ENCODE measurements at regions not wholly inside any gene's neighbourhood (a gene's known extent, or its start where the extent isn't known, plus 50 kb on each side); places are given as distances from the start of the nearest gene placed in this dataset.

DNA sequence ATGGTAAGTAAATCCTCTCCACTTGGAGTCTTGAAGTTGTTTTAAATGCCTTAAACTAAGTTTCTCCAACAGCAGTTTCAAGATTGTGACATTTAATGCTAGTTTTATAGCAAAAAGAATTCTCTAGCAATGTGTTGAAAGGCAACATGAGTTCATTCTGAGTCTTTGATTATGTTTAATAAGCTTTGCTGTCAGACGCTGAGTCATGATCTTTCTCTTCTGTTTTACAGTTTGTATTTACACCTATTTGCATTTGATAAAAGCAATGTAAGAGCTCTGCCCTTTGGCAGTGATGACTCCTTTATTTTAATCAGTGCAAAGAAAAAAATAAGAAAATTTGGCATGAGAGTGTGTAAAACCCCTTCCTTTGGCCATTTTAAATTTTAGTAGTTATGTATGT, 497.7 kb downstream of the STK39 start:
- Histone ChIP-seq H3K27ac (ENCODE audit: low read depth in 1 of 2, low read length in 2 of 2) (no peak overlapping the region), H3K79me2 (ENCODE audit: insufficient read depth, low read length) (no peaks in the 10 kb centered on the region), H3K4me3 (replicated peaks in 1 of 3; ENCODE audit: low read depth in 2 of 3, low read length in 3 of 3) (no peak overlapping the region), H3K9me3 (replicated peaks in 1 of 2; ENCODE audit: control insufficient read depth in 1 of 2, insufficient read depth in 1 of 2, low read length in 2 of 2) (no peaks in the 10 kb centered on the region), H3K27me3 (ENCODE audit: control insufficient read depth in 2 of 2, insufficient read depth in 2 of 2, low read length in 2 of 2) (no peaks in the 10 kb centered on the region), H3K9ac (ENCODE audit: insufficient read depth, low read length, poor library complexity, severe bottlenecking) (no peak overlapping the region), H4K20me1 (ENCODE audit: insufficient read depth, low read length) (no peaks in the 10 kb centered on the region), H2AFZ (ENCODE audit: insufficient read depth, low read depth, low read length, poor library complexity, severe bottlenecking) (no peak overlapping the region), H3K4me2 (replicated peaks; ENCODE audit: extremely low read depth, low read length, poor library complexity, severe bottlenecking) (no peak overlapping the region), H3K36me3 (replicated peaks in 1 of 2; ENCODE audit: control insufficient read depth in 1 of 2, insufficient read depth in 2 of 2, low read length in 2 of 2) (no peaks in the 10 kb centered on the region), H3K4me1 (ENCODE audit: control insufficient read depth in 1 of 2, insufficient read depth in 2 of 2, low read length in 2 of 2) (no peaks in the 10 kb centered on the region)
- DNase-seq = no peak
- peaks cover 0 to 5% (median 0%) of the 10 kb centered on the region in 7 donors for H3K9me3 Mint-ChIP-seq
- H3K4me3 Mint-ChIP-seq = no peak overlapping the region
- TF ChIP-seq, protein P1, sequence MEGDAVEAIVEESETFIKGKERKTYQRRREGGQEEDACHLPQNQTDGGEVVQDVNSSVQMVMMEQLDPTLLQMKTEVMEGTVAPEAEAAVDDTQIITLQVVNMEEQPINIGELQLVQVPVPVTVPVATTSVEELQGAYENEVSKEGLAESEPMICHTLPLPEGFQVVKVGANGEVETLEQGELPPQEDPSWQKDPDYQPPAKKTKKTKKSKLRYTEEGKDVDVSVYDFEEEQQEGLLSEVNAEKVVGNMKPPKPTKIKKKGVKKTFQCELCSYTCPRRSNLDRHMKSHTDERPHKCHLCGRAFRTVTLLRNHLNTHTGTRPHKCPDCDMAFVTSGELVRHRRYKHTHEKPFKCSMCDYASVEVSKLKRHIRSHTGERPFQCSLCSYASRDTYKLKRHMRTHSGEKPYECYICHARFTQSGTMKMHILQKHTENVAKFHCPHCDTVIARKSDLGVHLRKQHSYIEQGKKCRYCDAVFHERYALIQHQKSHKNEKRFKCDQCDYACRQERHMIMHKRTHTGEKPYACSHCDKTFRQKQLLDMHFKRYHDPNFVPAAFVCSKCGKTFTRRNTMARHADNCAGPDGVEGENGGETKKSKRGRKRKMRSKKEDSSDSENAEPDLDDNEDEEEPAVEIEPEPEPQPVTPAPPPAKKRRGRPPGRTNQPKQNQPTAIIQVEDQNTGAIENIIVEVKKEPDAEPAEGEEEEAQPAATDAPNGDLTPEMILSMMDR (IDR thresholded peaks at IDR 0.05) = no peak
- H3K4me1 Mint-ChIP-seq = no peaks in the 10 kb centered on the region
- H3K27ac Mint-ChIP-seq = no peak overlapping the region
- no peaks in the 10 kb centered on the region for H3K36me3 Mint-ChIP-seq
- WGBS (ENCODE audit: insufficient coverage) = no CpG with 5 or more reads among the region's 1 CpG
- peaks cover 0 to under 1% (median 0%) of the 10 kb centered on the region in 3 donors for H3K27me3 Mint-ChIP-seq (ENCODE audit: low read depth in 3 of 3)
- intact Hi-C loops (cut with micrococcal nuclease) = no loop called here

DNA sequence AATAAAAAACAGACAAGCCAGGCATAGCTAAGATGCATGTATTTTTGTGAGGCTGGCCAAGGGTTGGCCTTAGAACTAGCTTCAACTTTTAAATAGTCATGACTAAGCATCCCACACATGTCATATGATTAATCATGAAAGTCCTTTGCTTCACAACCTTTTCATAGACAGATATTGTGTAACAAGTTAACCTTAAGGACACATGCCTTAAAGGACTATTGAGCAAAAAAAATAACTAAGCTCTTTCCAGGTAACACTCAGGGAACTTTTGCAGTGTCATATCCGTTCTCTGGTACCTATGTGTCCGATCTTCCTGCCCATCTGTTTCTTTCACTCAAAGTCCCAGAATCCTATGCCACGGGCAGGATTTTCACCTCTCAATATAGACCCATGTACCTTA, 498.4 kb downstream of the STK39 start:
- no peak for DNase-seq
- Histone ChIP-seq H2AFZ (ENCODE audit: insufficient read depth, low read depth, low read length, poor library complexity, severe bottlenecking) (no peak overlapping the region), H3K4me3 (replicated peaks in 1 of 3; ENCODE audit: low read depth in 2 of 3, low read length in 3 of 3) (no peak overlapping the region), H3K9me3 (replicated peaks in 1 of 2; ENCODE audit: control insufficient read depth in 1 of 2, insufficient read depth in 1 of 2, low read length in 2 of 2) (no peaks in the 10 kb centered on the region), H3K4me1 (ENCODE audit: control insufficient read depth in 1 of 2, insufficient read depth in 2 of 2, low read length in 2 of 2) (no peaks in the 10 kb centered on the region), H3K79me2 (ENCODE audit: insufficient read depth, low read length) (no peaks in the 10 kb centered on the region), H3K9ac (ENCODE audit: insufficient read depth, low read length, poor library complexity, severe bottlenecking) (no peak overlapping the region), H3K4me2 (replicated peaks; ENCODE audit: extremely low read depth, low read length, poor library complexity, severe bottlenecking) (no peak overlapping the region), H3K27ac (ENCODE audit: low read depth in 1 of 2, low read length in 2 of 2) (no peak overlapping the region), H3K27me3 (ENCODE audit: control insufficient read depth in 2 of 2, insufficient read depth in 2 of 2, low read length in 2 of 2) (no peaks in the 10 kb centered on the region), H4K20me1 (ENCODE audit: insufficient read depth, low read length) (no peaks in the 10 kb centered on the region), H3K36me3 (replicated peaks in 1 of 2; ENCODE audit: control insufficient read depth in 1 of 2, insufficient read depth in 2 of 2, low read length in 2 of 2) (no peaks in the 10 kb centered on the region)
- TF ChIP-seq, protein P1 (IDR thresholded peaks at IDR 0.05) = no peak
- H3K9me3 Mint-ChIP-seq = peaks cover 0 to 5% (median 0%) of the 10 kb centered on the region in 7 donors
- H3K4me1 Mint-ChIP-seq = no peaks in the 10 kb centered on the region
- peaks cover 0 to 2% (median 0%) of the 10 kb centered on the region in 3 donors for H3K27me3 Mint-ChIP-seq (ENCODE audit: low read depth in 3 of 3)
- intact Hi-C loops (cut with micrococcal nuclease) = no loop called here
- no peak overlapping the region for H3K27ac Mint-ChIP-seq
- 82% methylated on average over 2 of the region's 3 CpGs for WGBS (ENCODE audit: insufficient coverage)
- no peak overlapping the region for H3K4me3 Mint-ChIP-seq
- H3K36me3 Mint-ChIP-seq = no peaks in the 10 kb centered on the region

Data from CD14-positive monocyte (primary cell).